Testis (tissue), 2 donors: ENCODE measurements at regions not wholly inside any gene's neighbourhood (a gene's known extent, or its start where the extent isn't known, plus 50 kb on each side); places are given as distances from the start of the nearest gene placed in this dataset.

ENCODE experiments used
- DNase-seq: peaks from one replicate; pipeline ENCODE4 v3.0.0-alpha.2; 2019
- H3K27ac ChIP-seq, 2 donors: fragments of 200-600 bp; sonication (generic); one replicate each; pipeline ENCODE4 v1.5.1; 2019
- H3K27me3 ChIP-seq: fragments of 200-600 bp; sonication (generic); one replicate; pipeline ENCODE4 v1.5.1; 2019
- H3K36me3 ChIP-seq: fragments of 200-600 bp; sonication (generic); one replicate; pipeline ENCODE4 v1.5.1; 2017; ENCODE audit warnings: low read depth; ENCODE audit errors: missing control alignments
- H3K4me1 ChIP-seq: fragments of 200-600 bp; sonication (generic); one replicate; pipeline ENCODE4 v1.5.1; 2019
- H3K4me3 ChIP-seq, 2 donors: fragments of 200-600 bp; sonication (generic); one replicate each; pipeline ENCODE4 v1.5.1; 2017 to 2019
- H3K9me3 ChIP-seq: fragments of 200-600 bp; sonication (generic); one replicate; pipeline ENCODE4 v1.5.1; 2017
- POLR2A ChIP-seq: fragments of 450-650 bp; IDR thresholded peaks from one replicate; pipeline ENCODE4 v1.6.1; 2017; ENCODE audit warnings: antibody characterized with exemption, mild to moderate bottlenecking, moderate library complexity
- WGBS, 2 donors: methylation state at CpG; one replicate each; pipeline ENCODE4 v1.1.5; 2018; 5-methylcytosine and 5-hydroxymethylcytosine counted together
- intact Hi-C: fragments of 100-400 bp; cut with DNase I; formaldehyde crosslinking; loops from one replicate; pipeline ENCODE4 v1.15.1; 2023; ENCODE audit warnings: low total_unique reads
- TF ChIP-seq, protein P1 (sequence below), 3 experiments: fragments of 450-650 bp in 2 of 3; fragments of 200-600 bp in 1 of 3; sonication (generic) in 1 of 3; IDR thresholded peaks; one replicate each; pipeline ENCODE4 v1.5.1; 2016 to 2019; ENCODE audit warnings: antibody characterized with exemption in 3 of 3, mild to moderate bottlenecking in 2 of 3, moderate library complexity in 1 of 3

DNA sequence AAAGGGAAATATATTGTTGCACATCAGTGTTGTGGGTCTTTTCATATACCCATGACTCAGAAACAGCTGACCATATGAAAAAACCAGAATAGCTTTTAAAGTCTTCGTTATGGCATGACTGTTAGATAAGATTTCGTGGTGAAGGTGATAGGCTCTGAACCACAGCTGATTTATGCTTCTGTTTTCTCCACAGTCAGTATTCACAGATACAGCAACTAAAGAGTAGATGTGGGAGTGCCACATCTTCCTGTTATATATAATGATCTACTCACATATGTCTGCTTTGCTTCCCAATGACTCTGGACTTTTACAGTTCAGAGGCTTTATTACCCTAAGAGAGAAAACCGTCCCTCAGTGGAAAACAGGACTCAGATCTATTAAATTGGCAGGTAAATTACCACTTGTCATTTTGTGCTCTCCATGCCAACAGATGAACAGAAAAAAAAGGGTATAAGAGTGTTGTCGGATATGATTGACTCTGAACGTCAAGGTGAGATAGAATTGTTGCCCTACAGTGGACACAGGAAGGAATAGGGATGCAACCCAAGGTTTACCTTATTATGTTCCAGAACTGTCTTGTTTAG lies 1037.1 kb downstream of the GALC start:
- Histone ChIP-seq H3K27me3 (no peaks in the 10 kb centered on the region), H3K9me3 (no peaks in the 10 kb centered on the region), H3K4me1 (no peaks in the 10 kb centered on the region), H3K27ac (no peak overlapping the region), H3K4me3 (no peak overlapping the region), H3K36me3 (no peaks in the 10 kb centered on the region)
- WGBS, 2 donors = 43 to 50% methylated on average over 5 of the region's 5 CpGs
- intact Hi-C loops = no loop called here
- TF ChIP-seq, protein P1, sequence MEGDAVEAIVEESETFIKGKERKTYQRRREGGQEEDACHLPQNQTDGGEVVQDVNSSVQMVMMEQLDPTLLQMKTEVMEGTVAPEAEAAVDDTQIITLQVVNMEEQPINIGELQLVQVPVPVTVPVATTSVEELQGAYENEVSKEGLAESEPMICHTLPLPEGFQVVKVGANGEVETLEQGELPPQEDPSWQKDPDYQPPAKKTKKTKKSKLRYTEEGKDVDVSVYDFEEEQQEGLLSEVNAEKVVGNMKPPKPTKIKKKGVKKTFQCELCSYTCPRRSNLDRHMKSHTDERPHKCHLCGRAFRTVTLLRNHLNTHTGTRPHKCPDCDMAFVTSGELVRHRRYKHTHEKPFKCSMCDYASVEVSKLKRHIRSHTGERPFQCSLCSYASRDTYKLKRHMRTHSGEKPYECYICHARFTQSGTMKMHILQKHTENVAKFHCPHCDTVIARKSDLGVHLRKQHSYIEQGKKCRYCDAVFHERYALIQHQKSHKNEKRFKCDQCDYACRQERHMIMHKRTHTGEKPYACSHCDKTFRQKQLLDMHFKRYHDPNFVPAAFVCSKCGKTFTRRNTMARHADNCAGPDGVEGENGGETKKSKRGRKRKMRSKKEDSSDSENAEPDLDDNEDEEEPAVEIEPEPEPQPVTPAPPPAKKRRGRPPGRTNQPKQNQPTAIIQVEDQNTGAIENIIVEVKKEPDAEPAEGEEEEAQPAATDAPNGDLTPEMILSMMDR (IDR thresholded peaks at IDR 0.05) = no peak
- TF ChIP-seq POLR2A = no peak
- no peak for DNase-seq

DNA sequence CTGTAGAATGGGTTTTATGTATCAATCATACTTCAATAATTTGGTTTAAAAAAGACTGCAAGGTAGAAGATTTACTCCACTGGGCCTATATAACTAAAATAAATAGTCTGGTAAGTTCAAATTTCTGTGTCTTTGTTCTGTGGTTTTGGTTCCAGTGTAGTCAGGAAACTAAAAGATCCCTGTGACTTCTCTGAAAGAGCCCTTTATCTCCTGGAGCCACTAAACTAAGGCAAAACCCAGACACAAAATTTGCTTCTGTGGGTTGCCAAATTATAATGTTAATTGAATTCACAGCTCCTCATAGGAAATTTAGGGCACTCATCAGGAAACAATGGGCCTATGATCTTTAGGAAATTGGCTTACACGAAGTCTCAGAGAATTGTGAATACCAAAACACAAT lies 1038.4 kb downstream of the GALC start:
- Histone ChIP-seq H3K4me1 (no peaks in the 10 kb centered on the region), H3K27me3 (no peaks in the 10 kb centered on the region), H3K9me3 (no peaks in the 10 kb centered on the region), H3K4me3 (no peak overlapping the region), H3K36me3 (no peaks in the 10 kb centered on the region), H3K27ac (no peak overlapping the region)
- DNase-seq = no peak
- intact Hi-C loops = no loop called here
- 81 to 84% methylated on average over 1 of the region's 1 CpG for WGBS, 2 donors
- TF ChIP-seq, protein P1 (IDR thresholded peaks at IDR 0.05) = no peak
- no peak for TF ChIP-seq POLR2A

DNA sequence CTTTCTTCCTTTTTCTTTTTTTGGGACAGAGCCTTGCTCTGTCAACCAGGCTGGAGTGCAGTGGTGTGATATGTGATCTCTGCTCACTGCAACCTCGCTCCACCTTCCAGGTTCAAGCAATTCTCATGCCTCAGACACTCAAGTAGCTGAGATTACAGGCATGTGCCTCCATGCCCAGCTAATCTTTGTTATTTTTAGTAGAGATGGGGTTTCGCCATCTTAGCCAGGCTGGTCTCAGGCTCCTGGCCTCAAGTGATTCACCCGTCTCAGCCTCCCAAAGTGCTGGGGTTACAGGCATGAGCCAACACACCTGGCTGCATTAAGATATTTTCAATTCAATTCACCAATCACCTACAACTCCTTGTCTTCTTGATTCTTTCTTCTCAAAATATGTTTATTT lies 1046.5 kb downstream of the GALC start:
- Histone ChIP-seq H3K27me3 (no peaks in the 10 kb centered on the region), H3K27ac (no peak overlapping the region), H3K4me1 (no peaks in the 10 kb centered on the region), H3K4me3 (no peak overlapping the region), H3K36me3 (no peaks in the 10 kb centered on the region), H3K9me3 (no peaks in the 10 kb centered on the region)
- TF ChIP-seq POLR2A = no peak
- TF ChIP-seq, protein P1 (IDR thresholded peaks at IDR 0.05) = no peak
- intact Hi-C loops = no loop called here
- no peak for DNase-seq
- 92 to 94% methylated on average over 3 of the region's 3 CpGs for WGBS, 2 donors

DNA sequence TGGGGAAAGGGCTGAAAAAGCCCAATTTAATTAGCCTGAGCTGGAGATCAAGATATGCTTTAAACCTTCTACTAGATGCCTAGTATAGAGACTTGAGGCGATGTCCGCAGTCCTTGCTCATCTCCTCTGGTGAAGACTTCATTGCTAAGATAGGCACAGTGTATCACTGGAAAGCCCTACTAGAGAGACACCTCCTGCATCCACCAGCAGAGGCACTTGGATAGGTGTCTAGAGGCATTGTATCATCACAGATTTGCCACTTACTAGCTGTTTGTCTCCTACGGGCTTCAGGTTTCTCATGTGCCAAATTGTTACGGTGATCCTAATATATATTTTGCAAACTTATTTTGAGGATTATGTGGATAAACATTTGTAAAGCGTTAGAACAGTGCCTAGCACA lies 1048.5 kb downstream of the GALC start:
- WGBS, 2 donors = 92% methylated on average over 5 of the region's 5 CpGs
- H3K4me3 ChIP-seq = no peak overlapping the region
- intact Hi-C loops = no loop called here
- no peaks in the 10 kb centered on the region for H3K36me3 ChIP-seq
- TF ChIP-seq, protein P1 (IDR thresholded peaks at IDR 0.05) = no peak
- TF ChIP-seq POLR2A = no peak
- H3K27me3 ChIP-seq = no peaks in the 10 kb centered on the region
- H3K4me1 ChIP-seq = no peaks in the 10 kb centered on the region
- H3K27ac ChIP-seq = no peak overlapping the region
- no peak for DNase-seq
- H3K9me3 ChIP-seq = no peaks in the 10 kb centered on the region
